CD4-positive, alpha-beta T cell (primary cell): ENCODE measurements at regions not wholly inside any gene's neighbourhood (a gene's known extent, or its start where the extent isn't known, plus 50 kb on each side); places are given as distances from the start of the nearest gene placed in this dataset.

Source experiments
- ATAC-seq: fragments of 200-7000 bp; cut with Tn5 transposase; one replicate; pipeline ENCODE4 v1.10.0; 2022; ENCODE audit warnings: mild to moderate bottlenecking; ENCODE audit not compliant: poor library complexity
- CTCF ChIA-PET: fragments of 350-600 bp; sonication (Branson Sonifier 250); formaldehyde crosslinking; loops from one replicate; lab custom pipeline; 2021; ENCODE audit warnings: antibody characterized with exemption, inconsistent platforms; lab: Charles Lee
- POLR2A ChIA-PET: fragments of 350-600 bp; sonication (Branson Sonifier 250); formaldehyde crosslinking; loops from one replicate; lab custom pipeline; 2021; ENCODE audit warnings: antibody characterized with exemption, inconsistent platforms; lab: Charles Lee
- DNase-seq, 14 experiments: peaks; one replicate each; pipeline ENCODE4 v3.0.0-alpha.2; 2013 to 2020; ENCODE audit warnings: mixed read lengths in 2 of 14
- H3K27ac ChIP-seq, 2 donors: one replicate each; pipeline versions ENCODE4 v1.5.1 to v1.7.0; 2013; ENCODE audit warnings: low read length in 2 of 2, low read depth in 1 of 2, mild to moderate bottlenecking in 1 of 2
- H3K27me3 ChIP-seq, 2 experiments: 1 replicate in 1 of 2; 2 replicates in 1 of 2; pipeline versions ENCODE4 v1.6.1 to v1.7.0; 2013; ENCODE audit warnings: low read length in 2 of 2, control low read depth in 1 of 2, mild to moderate bottlenecking in 1 of 2, moderate library complexity in 1 of 2; ENCODE audit not compliant: insufficient read depth in 2 of 2, control insufficient read depth in 1 of 2
- H3K36me3 ChIP-seq: one replicate; pipeline ENCODE4 v1.6.1; 2013; ENCODE audit warnings: low read length, control low read depth; ENCODE audit not compliant: insufficient read depth
- H3K4me1 ChIP-seq: one replicate; pipeline ENCODE4 v1.6.1; 2013; ENCODE audit warnings: low read length, control low read depth; ENCODE audit not compliant: insufficient read depth
- H3K4me3 ChIP-seq: one replicate; pipeline ENCODE4 v1.5.1; 2013; ENCODE audit warnings: mild to moderate bottlenecking, low read length, moderate library complexity
- H3K9me3 ChIP-seq, 2 experiments: 1 replicate in 1 of 2; 2 replicates in 1 of 2; pipeline versions ENCODE4 v1.6.1 to v1.7.0; 2013; ENCODE audit warnings: low read length in 2 of 2, mild to moderate bottlenecking in 2 of 2, control low read depth in 1 of 2, moderate library complexity in 1 of 2; ENCODE audit not compliant: control insufficient read depth in 1 of 2, insufficient read depth in 1 of 2
- H3K27ac Mint-ChIP-seq: one replicate; pipeline ENCODE4 v1.8.0; 2020; ENCODE audit warnings: mixed read lengths
- H3K27me3 Mint-ChIP-seq: one replicate; pipeline ENCODE4 v1.8.0; 2021; ENCODE audit warnings: mixed read lengths
- H3K36me3 Mint-ChIP-seq: one replicate; pipeline ENCODE4 v1.8.0; 2021; ENCODE audit warnings: low read depth, mixed read lengths
- H3K4me1 Mint-ChIP-seq: one replicate; pipeline ENCODE4 v1.8.0; 2021; ENCODE audit warnings: low read depth, mixed read lengths
- H3K4me3 Mint-ChIP-seq: one replicate; pipeline ENCODE4 v1.8.0; 2020; ENCODE audit warnings: mild to moderate bottlenecking, mixed read lengths
- H3K9me3 Mint-ChIP-seq: one replicate; pipeline ENCODE4 v1.8.0; 2020; ENCODE audit warnings: mixed read lengths
- intact Hi-C, 2 experiments: fragments of 100-400 bp; cut with DNase I in 1 of 2; cut with micrococcal nuclease in 1 of 2; formaldehyde crosslinking; loops; one replicate each; pipeline versions ENCODE4 v1.15.1 to v1.9.0; 2023 to 2025; cut with DNase I, micrococcal nuclease
- TF ChIP-seq, protein P1 (sequence below): fragments of 200-600 bp; IDR thresholded peaks from one replicate; pipeline ENCODE4 v1.8.0; 2022; ENCODE audit warnings: antibody characterized with exemption, mild to moderate bottlenecking

DNA sequence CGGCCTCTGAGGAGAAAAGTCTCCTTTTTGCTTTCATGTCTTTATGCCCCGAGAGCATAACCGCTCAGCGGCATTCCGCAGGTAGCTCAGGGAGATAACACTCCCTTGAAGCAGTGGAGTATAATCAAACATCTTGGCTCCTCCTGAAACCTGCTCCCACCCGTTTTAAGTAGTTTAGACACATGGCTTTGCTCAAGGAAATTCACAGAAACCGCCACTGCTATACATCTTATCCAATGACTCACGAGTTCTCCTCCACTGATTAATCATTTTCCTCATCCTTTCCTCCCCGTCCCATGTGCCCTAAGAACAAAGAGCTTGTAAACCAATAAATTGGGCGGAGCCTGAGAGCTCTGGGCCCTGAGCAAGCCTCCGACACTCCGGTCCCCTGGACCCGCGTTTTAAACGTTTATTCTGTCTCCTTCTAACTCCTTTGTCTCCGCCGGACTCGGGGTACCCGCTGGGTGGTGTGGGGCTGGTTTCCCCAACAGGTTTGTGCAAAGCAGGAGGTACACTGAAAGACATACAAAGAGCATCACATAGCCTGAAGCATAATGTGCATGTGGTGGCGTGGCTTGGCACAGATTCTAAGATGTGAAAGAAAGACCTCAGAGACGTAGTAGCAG is 401.2 kb downstream of the TLL1 start:
- intact Hi-C loops: no loop called here
- peaks cover 10% of the 10 kb centered on the region for H3K9me3 Mint-ChIP-seq
- H3K27me3 ChIP-seq: no peaks in the 10 kb centered on the region
- no peaks in the 10 kb centered on the region for H3K4me1 ChIP-seq
- no peak for DNase-seq
- POLR2A ChIA-PET: no interaction called here
- no peak overlapping the region for H3K27ac Mint-ChIP-seq
- H3K4me3 Mint-ChIP-seq: no peak overlapping the region
- CTCF ChIA-PET: no interaction called here
- no peaks in the 10 kb centered on the region for H3K36me3 ChIP-seq
- no peaks in the 10 kb centered on the region for H3K27me3 Mint-ChIP-seq
- TF ChIP-seq, protein P1, sequence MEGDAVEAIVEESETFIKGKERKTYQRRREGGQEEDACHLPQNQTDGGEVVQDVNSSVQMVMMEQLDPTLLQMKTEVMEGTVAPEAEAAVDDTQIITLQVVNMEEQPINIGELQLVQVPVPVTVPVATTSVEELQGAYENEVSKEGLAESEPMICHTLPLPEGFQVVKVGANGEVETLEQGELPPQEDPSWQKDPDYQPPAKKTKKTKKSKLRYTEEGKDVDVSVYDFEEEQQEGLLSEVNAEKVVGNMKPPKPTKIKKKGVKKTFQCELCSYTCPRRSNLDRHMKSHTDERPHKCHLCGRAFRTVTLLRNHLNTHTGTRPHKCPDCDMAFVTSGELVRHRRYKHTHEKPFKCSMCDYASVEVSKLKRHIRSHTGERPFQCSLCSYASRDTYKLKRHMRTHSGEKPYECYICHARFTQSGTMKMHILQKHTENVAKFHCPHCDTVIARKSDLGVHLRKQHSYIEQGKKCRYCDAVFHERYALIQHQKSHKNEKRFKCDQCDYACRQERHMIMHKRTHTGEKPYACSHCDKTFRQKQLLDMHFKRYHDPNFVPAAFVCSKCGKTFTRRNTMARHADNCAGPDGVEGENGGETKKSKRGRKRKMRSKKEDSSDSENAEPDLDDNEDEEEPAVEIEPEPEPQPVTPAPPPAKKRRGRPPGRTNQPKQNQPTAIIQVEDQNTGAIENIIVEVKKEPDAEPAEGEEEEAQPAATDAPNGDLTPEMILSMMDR: no peak
- H3K27ac ChIP-seq: no peak overlapping the region
- no peaks in the 10 kb centered on the region for H3K36me3 Mint-ChIP-seq
- ATAC-seq: no peak
- H3K4me1 Mint-ChIP-seq: no peaks in the 10 kb centered on the region
- peaks cover 0 to 3% of the 10 kb centered on the region in 2 experiments for H3K9me3 ChIP-seq
- no peak overlapping the region for H3K4me3 ChIP-seq

DNA sequence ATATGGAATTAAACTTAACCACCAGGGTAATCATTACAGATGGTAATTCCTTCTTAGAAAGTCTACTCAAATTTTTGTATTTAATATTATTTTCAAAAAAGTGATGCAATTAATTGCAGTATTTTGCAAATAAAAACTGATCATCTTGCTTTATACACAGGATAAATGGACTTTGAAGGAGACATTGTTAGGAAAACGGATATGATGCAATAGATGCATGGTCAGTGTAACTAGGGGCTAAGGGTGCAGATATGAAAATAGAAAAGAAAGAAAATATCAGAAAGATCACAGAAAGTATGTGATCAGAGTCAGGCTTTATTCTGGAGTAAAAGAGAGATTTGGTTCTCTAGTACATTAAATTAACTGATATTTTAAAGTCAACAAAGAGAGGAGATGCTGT is 401.7 kb downstream of the TLL1 start:
- H3K36me3 ChIP-seq: no peaks in the 10 kb centered on the region
- H3K27me3 ChIP-seq: no peaks in the 10 kb centered on the region
- no peaks in the 10 kb centered on the region for H3K4me1 ChIP-seq
- TF ChIP-seq, protein P1: no peak
- ATAC-seq (no peak), DNase-seq (no peak)
- no peaks in the 10 kb centered on the region for H3K4me1 Mint-ChIP-seq
- H3K4me3 ChIP-seq: no peak overlapping the region
- H3K36me3 Mint-ChIP-seq: no peaks in the 10 kb centered on the region
- no peaks in the 10 kb centered on the region for H3K27me3 Mint-ChIP-seq
- ChIA-PET CTCF (no interaction called here), POLR2A (no interaction called here)
- H3K27ac ChIP-seq: no peak overlapping the region
- peaks cover 10% of the 10 kb centered on the region for H3K9me3 Mint-ChIP-seq
- intact Hi-C loops: no loop called here
- H3K4me3 Mint-ChIP-seq: no peak overlapping the region
- H3K27ac Mint-ChIP-seq: no peak overlapping the region
- peaks cover 0 to 3% of the 10 kb centered on the region in 2 experiments for H3K9me3 ChIP-seq

DNA sequence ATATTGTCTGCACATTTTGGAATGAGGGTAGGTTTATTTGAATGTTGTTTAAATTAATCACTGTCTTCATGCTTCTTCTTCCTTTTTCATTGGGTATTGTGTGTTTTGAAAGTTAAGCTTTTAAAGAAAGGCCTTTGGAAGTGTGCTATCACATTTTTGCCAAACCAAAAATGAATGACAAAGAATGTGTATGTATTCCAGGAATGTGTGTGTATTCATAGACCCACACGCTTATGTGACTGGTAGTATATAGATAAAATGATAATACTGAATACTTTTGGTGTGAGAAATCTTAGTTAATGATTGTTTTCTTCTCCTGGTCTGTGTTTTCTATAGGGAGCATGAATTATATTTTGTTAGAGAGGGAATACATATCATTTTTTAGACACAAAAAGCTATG is 404.4 kb downstream of the TLL1 start:
- peaks cover 10% of the 10 kb centered on the region for H3K9me3 Mint-ChIP-seq
- no peak overlapping the region for H3K27ac Mint-ChIP-seq
- no peaks in the 10 kb centered on the region for H3K4me1 Mint-ChIP-seq
- TF ChIP-seq, protein P1: no peak
- intact Hi-C loops: no loop called here
- POLR2A ChIA-PET: no interaction called here
- H3K9me3 ChIP-seq: peaks cover 0 to 3% of the 10 kb centered on the region in 2 experiments
- CTCF ChIA-PET: no interaction called here
- H3K36me3 ChIP-seq: no peaks in the 10 kb centered on the region
- H3K4me3 Mint-ChIP-seq: no peak overlapping the region
- ATAC-seq: no peak
- H3K4me1 ChIP-seq: no peaks in the 10 kb centered on the region
- no peak for DNase-seq
- no peak overlapping the region for H3K27ac ChIP-seq
- no peaks in the 10 kb centered on the region for H3K27me3 Mint-ChIP-seq
- H3K4me3 ChIP-seq: no peak overlapping the region
- no peaks in the 10 kb centered on the region for H3K27me3 ChIP-seq
- no peaks in the 10 kb centered on the region for H3K36me3 Mint-ChIP-seq
